A549 (cell line): ENCODE measurements at regions not wholly inside any gene's neighbourhood (a gene's known extent, or its start where the extent isn't known, plus 50 kb on each side); places are given as distances from the start of the nearest gene placed in this dataset.

Experiments used
- CHD4 ChIP-seq: fragments of 200-600 bp; sonication (generic); IDR thresholded peaks from 2 replicates; pipeline ENCODE4 v1.6.1; 2016; ENCODE audit warnings: antibody characterized with exemption, mild to moderate bottlenecking, borderline replicate concordance
- CTCF ChIP-seq: fragments of >200 bp; sonication (Bioruptor Twin); formaldehyde crosslinking; IDR thresholded peaks from 3 replicates; pipeline ENCODE4 v1.5.1; 2016
- POLR2A ChIP-seq: IDR thresholded peaks from 2 replicates; pipeline ENCODE4 v1.6.1; 2012; ENCODE audit warnings: mild to moderate bottlenecking, low read length
- RAD21 ChIP-seq, 2 experiments: fragments of >200 bp in 1 of 2; sonication (Bioruptor Twin) in 1 of 2; formaldehyde crosslinking in 1 of 2; IDR thresholded peaks in 1 of 2; conservative IDR thresholded peaks in 1 of 2; 2 replicates in 1 of 2; 3 replicates in 1 of 2; pipeline ENCODE4 v1.6.1; 2012 to 2018; ENCODE audit warnings: inconsistent platforms in 1 of 2
- TP53 ChIP-seq: fragments of 250-450 bp; sonication (Bioruptor Pico); IDR thresholded peaks from 2 replicates; pipeline ENCODE4 v1.5.0; 2021; ENCODE audit warnings: mild to moderate bottlenecking, moderate library complexity
- TF ChIP-seq, protein P1 (sequence below): IDR thresholded peaks from 2 replicates; pipeline ENCODE4 v1.6.1; 2012

- TF ChIP-seq CTCF (no peak), CHD4 (no peak), POLR2A (no peak), TP53 (CRISPR knock-in tag) (no peak), RAD21 (conservative IDR thresholded peaks at IDR 0.05 in 1 of 2, IDR thresholded peaks at IDR 0.05 in 1 of 2) (no peak)
- TF ChIP-seq, protein P1, sequence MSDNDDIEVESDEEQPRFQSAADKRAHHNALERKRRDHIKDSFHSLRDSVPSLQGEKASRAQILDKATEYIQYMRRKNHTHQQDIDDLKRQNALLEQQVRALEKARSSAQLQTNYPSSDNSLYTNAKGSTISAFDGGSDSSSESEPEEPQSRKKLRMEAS = no peak
Measured at GRCh38 chr18:72648481-72648960, 104.4 kb upstream of the CBLN2 start.
